ENCODE measurements at regions not wholly inside any gene's neighbourhood (a gene's known extent, or its start where the extent isn't known, plus 50 kb on each side); places are given as distances from the start of the nearest gene placed in this dataset.
"Not testable (repeated sequence)": the region's sequence is repeated elsewhere in the genome, so short reads cannot be mapped to it uniquely, and the experiment has no call there.

DNA sequence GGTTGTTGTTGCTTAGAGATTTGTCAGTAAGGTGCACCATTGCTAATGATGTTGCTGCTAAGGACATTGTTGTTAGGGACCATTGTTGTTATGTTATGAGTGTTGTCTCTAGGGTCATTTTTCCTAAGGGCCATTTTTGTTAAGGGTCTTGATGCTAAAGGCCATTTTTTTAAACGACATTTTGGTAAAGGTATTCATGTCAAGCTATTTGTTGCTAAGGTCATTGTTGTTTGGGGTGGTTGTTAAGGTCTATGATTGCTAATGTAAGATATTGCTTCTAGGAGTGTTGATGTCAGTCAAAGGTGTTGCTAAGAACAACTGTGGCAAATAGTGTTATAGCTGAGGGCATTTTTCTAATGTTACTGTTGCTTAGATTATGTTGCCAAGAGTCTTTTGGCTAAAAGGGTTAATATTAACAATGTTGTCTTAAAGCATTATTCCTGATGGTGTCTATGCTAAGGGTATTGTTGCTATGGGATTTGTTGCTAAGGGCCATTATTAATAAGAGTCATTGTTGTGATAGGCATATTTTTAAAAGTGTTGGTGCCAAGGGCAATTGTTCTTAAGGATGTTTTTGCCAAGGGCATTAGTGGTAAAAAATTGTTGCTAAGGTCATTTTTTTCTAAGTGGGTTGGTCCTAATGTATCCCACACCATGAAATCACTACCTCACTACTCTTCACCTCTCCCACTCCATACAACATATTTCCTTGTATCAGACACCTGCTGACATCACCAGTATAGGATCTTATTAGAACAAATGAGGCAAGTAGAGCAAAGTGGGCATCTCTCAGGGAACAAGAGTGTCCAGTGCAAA lies 56.2 kb downstream of the SPATA31A6 start:
- H3K27ac ChIP-seq, result not testable (repeated sequence)

DNA sequence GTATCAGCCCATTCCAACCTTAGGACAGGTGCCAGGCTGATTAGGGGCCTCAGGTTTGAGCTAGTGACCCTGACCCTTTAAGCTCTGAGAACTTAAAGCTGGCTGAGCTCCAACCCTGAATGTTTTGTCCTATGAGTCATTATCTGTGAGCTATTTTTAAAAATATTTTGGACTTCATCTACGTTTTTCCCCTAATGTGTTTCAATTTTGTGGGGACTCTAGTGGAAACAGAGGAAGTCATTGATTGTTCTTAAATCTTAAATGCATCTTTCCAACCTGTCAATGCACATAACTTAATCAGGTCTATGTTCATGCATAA lies 56.8 kb downstream of the SPATA31A6 start:
- H3K27ac ChIP-seq, result not testable (repeated sequence)

DNA sequence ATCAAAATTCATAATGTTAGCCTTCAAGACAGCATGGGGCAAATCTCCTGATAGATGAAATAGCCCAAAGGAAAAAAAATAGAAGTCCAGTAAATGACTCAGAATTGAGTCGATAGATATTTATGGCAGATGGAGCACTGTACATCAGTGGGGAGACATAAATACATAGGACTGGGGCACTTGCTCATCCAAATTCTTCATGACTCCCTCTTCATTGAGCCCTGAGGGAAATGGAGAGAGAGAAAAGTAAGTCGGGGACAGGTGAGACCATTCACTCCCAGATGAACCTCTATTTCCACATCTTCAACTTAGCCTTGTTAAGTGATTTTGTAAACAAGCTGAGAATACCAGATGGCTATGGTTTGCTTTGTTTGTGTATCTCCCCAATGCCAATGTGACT lies 59.8 kb downstream of the SPATA31A6 start:
- not testable (repeated sequence) for H3K27ac ChIP-seq

DNA sequence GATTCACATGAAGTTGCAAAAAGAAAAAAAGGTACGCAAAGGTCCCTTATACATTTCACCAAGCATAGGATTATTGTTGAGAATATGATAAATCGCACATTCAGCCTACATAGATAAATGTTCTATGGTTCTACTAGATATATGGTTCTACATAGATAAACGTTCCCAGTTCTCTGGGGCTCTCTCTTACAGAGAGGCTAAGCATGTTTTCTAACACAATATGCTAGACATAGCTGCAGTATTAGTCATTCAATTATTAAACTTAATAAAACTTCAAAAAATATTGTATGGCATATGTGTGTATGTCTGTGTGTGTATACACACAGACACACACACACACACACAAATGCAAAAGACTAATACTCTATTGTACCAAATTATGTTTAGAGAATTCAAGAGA lies 60.4 kb downstream of the SPATA31A6 start:
- not testable (repeated sequence) for H3K27ac ChIP-seq

DNA sequence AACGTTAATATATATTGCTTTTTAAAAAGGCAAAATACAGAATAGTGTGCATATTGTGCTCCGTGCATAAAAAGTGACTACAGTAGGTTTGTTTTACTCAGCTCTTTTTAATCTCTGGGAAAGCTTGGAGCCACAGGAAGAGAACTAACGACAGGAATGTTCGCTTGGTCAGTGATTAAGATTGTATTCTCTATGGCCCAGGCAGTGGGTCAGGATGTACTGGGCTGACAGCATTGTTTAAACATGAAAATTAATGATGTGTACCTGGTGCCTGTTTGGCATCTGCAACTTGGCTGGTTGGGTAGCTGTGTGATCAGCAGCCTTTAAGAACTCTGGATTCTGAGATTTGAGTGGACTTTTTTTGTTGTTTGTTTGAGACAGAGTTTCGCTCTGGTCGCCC lies 85.3 kb downstream of the SPATA31A6 start:
- peak overlapping the region; percentile 12; the same call in 1 of the 2 replicates for H3K27ac ChIP-seq

DNA sequence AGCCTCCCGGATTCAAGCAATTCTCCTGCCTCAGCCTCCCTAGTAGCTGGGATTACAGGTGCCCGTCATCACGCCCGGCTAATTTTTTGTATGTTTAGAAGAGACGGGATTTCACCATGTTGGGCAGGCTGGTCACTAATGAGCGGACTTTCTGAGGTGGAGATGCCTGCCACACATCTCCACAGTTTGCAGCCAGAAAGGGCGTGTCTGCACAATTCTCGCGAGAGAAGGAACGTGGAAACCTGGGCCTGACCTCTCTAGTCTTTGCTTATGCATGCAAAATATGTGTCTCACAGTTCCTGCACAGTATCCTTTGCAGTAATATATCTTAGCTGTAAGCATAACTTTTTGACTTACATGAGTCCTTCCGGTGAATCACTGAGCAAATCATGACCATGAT lies 85.7 kb downstream of the SPATA31A6 start:
- H3K27ac ChIP-seq, result peak overlapping the region; percentile 12; the same call in 1 of the 2 replicates

DNA sequence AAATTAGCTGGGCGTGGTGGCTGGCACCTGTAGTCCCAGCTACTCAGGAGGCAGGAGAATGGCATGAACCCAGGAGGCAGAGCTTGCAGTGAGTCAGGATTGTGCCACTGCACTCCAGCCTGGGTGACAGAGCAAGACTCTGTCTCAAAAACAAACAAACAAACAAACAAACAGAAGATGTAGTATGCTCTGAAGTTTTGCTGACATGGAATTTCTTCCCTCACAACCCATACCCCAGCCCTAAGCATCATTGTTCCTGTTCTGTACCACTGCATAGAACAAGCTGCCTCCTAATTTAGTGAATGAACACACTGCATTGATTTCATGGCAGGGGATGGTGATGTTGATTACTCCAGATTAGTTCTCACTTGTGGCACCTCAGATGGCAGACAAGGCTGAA lies 89.7 kb downstream of the SPATA31A6 start:
- H3K27ac ChIP-seq, result not testable (repeated sequence)

DNA sequence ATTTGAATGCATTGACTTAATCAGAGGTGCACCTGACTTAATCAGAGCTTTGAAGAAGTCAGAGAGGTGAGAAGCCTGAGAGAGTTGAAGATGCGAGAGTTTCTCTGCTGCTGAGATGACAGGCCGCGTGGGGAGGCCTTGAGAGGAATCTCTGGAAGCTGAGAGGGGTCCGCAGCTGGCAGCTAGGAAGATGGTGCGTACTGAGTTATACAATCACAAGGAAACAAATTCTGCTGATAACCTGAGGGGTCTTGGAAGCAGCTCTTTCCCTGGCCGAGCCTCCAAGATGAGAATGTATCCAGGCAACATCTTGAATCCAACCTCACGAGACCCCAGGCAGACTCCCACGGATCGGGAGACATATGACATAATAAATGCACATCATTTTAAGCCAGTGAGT lies 91.7 kb downstream of the SPATA31A6 start:
- no peak for TF ChIP-seq ZFX (IDR thresholded peaks at IDR 0.05)
- TF ChIP-seq, protein P1, sequence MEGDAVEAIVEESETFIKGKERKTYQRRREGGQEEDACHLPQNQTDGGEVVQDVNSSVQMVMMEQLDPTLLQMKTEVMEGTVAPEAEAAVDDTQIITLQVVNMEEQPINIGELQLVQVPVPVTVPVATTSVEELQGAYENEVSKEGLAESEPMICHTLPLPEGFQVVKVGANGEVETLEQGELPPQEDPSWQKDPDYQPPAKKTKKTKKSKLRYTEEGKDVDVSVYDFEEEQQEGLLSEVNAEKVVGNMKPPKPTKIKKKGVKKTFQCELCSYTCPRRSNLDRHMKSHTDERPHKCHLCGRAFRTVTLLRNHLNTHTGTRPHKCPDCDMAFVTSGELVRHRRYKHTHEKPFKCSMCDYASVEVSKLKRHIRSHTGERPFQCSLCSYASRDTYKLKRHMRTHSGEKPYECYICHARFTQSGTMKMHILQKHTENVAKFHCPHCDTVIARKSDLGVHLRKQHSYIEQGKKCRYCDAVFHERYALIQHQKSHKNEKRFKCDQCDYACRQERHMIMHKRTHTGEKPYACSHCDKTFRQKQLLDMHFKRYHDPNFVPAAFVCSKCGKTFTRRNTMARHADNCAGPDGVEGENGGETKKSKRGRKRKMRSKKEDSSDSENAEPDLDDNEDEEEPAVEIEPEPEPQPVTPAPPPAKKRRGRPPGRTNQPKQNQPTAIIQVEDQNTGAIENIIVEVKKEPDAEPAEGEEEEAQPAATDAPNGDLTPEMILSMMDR (conservative IDR thresholded peaks at IDR 0.05), result no peak
- H3K27ac ChIP-seq, result no peak overlapping the region

DNA sequence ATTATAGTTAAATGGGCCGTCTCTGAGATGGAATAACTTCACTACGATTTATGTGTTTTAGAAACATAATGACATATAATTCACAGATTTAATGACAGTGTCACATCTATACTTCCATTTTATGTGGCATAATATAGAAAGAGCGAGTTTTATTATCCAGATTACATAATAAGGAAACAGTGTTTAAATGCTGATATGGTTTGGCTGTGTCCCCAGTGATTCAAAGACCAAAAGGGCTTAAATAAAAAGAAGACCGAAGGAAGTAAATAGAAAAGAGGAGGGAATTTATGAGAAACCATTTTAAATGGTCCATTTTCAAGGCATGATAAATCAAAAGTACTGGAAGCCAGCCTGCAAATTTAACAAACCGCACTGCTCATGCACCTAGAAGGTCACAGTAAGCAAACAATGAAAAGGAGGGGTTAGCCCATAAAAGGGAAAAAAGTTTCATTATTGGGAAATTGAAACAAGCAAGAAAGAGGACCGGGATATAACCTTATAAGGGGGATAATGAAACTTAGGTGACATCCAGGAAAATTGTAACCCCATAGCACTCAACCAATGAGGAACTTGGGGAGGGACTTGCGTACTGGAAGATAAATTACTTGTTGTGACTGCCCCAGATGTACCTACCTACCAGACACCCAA lies 99.2 kb downstream of the SPATA31A6 start:
- H3K27ac ChIP-seq, result not testable (repeated sequence)

DNA sequence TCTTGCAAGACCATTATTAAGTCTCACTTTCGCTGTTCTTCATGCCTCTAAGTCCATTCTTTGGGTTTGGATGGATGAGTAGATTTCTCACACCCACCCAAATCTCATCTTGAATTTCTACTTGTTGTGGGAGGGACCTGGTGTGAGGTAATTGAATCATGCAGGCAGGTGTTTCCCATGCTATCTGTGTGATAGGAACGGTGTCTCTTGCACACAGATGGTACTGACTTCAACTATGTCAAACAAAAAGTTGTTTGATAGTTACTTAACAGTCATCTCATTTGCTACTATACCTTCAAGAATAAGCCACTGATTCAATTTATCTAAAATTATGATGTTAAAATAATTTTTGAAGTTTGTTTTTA lies 99.7 kb downstream of the SPATA31A6 start:
- not testable (repeated sequence) for H3K27ac ChIP-seq

DNA sequence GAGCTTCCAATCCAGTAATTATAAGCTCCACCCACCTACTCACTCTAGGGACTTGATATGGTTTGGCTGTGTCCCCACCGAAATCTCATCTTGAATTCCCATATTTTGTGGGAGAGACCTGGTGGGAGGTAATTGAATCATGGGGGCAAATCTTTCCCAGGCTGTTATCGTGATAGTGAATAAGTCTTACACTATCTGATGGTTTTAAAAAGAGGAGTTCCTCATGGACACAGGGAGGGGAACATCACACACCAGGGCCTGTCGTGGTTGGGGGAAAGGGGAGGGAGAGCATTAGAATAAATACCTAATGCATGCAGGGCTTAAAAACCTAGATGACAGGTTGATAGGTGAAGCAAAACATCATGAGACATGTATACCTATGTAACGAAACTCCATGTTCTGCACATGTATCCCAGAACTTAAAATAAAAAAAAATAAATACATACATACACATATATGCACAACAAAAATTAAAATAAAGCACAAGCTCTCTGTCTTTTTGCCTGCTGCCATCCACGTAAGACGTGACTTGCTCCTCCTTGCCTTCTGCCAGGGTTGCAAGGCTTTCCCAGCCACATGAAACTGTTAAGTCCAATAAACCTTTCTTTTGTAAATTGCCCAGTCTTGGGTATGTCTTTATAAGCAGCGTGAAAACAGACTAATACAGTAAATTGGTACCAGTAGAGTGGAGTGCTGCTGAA lies 102.8 kb downstream of the SPATA31A6 start:
- H3K27ac ChIP-seq, result not testable (repeated sequence)

DNA sequence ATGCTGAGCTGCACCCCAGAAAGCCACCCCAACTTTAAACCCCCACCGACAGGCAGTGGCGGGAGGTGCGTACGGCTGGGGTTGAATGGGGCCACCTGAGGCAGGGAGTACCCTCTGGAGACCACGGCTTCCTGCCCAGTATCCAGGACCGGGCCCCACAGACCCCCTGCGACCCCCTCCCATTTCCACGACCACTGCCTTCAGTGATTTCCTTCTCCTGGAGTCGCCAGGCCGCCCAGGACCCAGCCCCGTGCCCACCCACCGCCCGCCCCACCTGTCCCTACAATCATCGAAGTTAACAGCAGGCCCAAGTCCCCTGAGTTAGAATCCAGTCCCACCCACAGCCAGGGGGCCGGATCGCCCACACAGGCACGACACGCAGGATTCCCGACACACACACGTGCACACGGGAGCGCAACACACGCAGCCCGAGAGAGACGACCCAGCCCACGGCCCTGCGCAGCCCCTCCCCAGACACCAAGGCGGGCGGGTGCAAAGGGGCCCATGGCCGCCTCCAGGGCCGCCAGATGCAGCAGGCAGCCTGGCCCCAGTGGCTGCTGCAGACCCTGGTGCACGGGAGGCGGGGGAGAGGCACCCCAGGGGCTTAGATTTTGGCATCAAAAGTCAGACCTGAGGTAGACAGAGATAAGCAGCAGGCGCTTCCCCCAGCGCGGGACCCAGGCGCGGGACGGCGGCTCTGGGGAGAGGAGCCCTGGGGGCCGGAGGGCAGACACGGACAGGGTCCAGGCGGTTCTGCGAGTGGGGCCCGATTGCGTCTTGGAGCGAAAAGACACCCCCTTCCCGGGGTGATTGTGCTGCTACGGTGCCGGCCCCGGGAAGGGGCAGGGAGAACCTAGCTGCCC lies 104.8 kb downstream of the SPATA31A6 start:
- not testable (repeated sequence) for H3K27ac ChIP-seq

DNA sequence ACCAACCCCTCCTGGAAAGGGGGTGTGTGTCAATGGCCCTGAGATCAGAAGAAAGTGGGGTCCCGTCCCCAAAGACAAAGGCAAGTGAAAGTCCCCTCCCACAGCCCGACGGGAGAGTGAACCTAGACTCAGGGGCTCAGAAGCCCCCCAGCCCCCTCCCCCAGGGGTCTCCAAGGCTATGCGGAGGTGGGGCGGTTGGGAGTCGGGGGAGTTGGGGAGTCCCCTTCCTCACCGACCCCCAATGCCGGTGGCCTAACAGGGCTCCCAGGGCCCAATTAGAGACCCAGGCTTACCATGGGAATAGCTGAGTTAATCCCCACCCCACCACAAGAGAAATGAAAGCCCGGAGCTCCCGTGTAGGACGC lies 105.4 kb downstream of the SPATA31A6 start:
- H3K27ac ChIP-seq, result not testable (repeated sequence)

DNA sequence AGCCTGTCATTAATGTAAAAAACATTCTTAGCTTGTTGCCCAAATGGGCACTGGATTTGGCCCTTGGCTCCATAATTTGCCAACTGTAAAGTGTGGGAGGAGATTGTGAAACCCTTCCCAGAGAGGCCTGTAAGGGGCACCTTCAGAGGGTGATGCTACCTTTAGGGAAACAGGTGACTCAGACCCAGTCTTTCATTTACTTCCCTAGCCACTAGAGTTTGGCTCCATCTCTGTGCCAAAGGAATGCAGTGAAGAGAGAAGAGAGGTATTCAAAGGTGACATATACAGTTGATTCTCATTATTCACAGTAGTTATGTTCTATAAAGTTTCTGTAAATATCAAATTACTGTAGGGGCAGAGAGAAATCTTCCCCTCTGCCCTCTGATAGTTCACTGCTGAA lies 116.7 kb downstream of the SPATA31A6 start:
- not testable (repeated sequence) for H3K27ac ChIP-seq

DNA sequence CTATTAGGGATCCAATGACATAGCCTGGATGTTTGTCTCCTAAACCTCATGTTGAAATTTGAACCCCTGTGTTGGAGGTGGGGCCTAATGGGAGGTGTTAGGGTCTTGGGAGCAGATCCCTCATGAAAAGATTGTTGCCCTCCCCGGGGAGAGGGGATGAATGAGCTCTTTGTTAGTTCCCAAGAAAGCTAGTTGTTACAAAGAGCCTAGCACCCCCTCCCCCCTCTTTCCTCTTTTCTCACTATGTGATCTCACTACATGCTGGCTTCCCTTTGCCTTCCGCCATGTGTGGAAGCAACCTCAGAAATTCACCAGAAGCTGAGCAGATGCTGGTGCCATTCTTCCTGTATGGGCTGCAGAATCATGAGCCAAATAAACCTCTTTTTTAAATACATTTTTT lies 123.2 kb downstream of the SPATA31A6 start:
- not testable (repeated sequence) for H3K27ac ChIP-seq

DNA sequence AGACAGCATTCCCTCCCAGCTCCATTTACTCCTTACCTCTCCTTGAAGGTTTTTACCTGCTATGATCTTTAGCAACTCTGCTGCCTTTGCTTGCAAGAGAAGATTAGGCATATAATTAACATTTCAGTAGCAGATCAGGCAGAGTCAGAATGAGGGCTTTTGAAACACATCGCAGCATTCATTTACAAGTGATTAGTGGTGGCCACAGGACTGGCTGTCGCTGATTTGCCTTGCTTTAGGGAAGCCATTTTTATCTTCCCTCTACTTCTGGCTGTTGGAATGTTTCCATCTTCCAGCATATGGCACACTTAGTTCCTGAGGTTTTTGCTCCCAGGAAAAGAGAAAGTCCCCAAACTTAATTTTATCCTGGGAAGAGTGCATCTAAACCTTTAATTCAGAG lies 124.0 kb downstream of the SPATA31A6 start:
- not testable (repeated sequence) for H3K27ac ChIP-seq

DNA sequence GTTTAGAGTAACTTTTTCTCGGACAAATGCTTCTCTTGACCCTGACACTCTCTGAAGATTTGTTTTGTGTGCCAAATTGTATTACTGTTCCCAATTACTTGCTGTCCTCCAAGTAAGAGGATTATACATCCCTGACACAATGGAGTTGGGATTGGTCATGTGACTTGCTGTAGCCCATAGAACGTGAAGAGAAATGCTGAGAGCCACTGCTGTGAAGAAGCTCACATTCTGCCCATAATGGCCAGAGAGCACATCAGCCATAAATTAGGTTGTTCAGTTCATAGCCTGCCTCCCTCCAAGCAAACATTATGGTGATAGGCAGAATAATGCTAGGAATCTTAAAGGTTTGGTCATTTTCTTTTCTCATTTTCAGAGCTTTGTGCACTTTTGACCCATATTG lies 127.5 kb downstream of the SPATA31A6 start:
- not testable (repeated sequence) for H3K27ac ChIP-seq
